ENCODE measurements at regions not wholly inside any gene's neighbourhood (a gene's known extent, or its start where the extent isn't known, plus 50 kb on each side); places are given as distances from the start of the nearest gene placed in this dataset.

GRCh38 chr6:137365707-137366437, 128.3 kb downstream of the OLIG3 start:
- Histone ChIP-seq H3K4me3 (ENCODE audit: low read depth, low read length) (no peak overlapping the region), H3K4me1 (ENCODE audit: control insufficient read depth, insufficient read depth, low read length) (no peaks in the 10 kb centered on the region), H3K27ac (ENCODE audit: extremely low read depth, low read depth, low read length) (no peak overlapping the region), H3K36me3 (ENCODE audit: control insufficient read depth in 2 of 2, insufficient read depth in 1 of 2, low read length in 2 of 2) (no peaks in the 10 kb centered on the region), H3K9me3 (ENCODE audit: control insufficient read depth, insufficient read depth, low read depth, low read length) (no peaks in the 10 kb centered on the region)
- POLR2A ChIA-PET: no interaction called here
- no peak for TF ChIP-seq SETDB1 (IDR thresholded peaks at IDR 0.05; ENCODE audit: insufficient read length, low read length)
- CTCF ChIA-PET: interaction anchor here (0.6 kb wide), 2 partner anchors 110 to 439 kb away, joined by 3 read pairs; no protein-coding TSS in a partner anchor

GRCh38 chr6:137363805-137364138, 130.4 kb downstream of the OLIG3 start:
- no peaks in the 10 kb centered on the region for H3K36me3 ChIP-seq (ENCODE audit: control insufficient read depth in 2 of 2, insufficient read depth in 1 of 2, low read length in 2 of 2)
- no peaks in the 10 kb centered on the region for H3K4me1 ChIP-seq (ENCODE audit: control insufficient read depth, insufficient read depth, low read length)
- TF ChIP-seq ZNF585B (tag by site-specific recombination; IDR thresholded peaks at IDR 0.05) (no peak), ZNF248 (tag by site-specific recombination; IDR thresholded peaks at IDR 0.05) (no peak), ZNF670 (tag by site-specific recombination; IDR thresholded peaks at IDR 0.05; ENCODE audit: low read depth) (no peak), ZBTB1 (tag by site-specific recombination; IDR thresholded peaks at IDR 0.05) (no peak), ZNF514 (tag by site-specific recombination; IDR thresholded peaks at IDR 0.05) (no peak), ZIC2 (tag by site-specific recombination; IDR thresholded peaks at IDR 0.05) (no peak), ZNF202 (tag by site-specific recombination; IDR thresholded peaks at IDR 0.05; ENCODE audit: borderline replicate concordance) (no peak), ZNF426 (tag by site-specific recombination; IDR thresholded peaks at IDR 0.05) (no peak), KLF17 (tag by site-specific recombination; IDR thresholded peaks at IDR 0.05) (no peak), BCL6B (tag by site-specific recombination; IDR thresholded peaks at IDR 0.05) (no peak), ZNF544 (tag by site-specific recombination; IDR thresholded peaks at IDR 0.05) (no peak), ZNF701 (tag by site-specific recombination; IDR thresholded peaks at IDR 0.05) (no peak), PBX3 (CRISPR knock-in tag; IDR thresholded peaks at IDR 0.05) (no peak), MEIS1 (CRISPR knock-in tag; IDR thresholded peaks at IDR 0.05; ENCODE audit: borderline replicate concordance) (no peak), ZNF843 (tag by site-specific recombination; IDR thresholded peaks at IDR 0.05) (no peak), ZSCAN5A (tag by site-specific recombination; IDR thresholded peaks at IDR 0.05) (no peak), ZNF513 (tag by site-specific recombination; IDR thresholded peaks at IDR 0.05) (no peak), ZNF366 (tag by site-specific recombination; conservative IDR thresholded peaks at IDR 0.05) (no peak)
- TF ChIP-seq, protein P1, sequence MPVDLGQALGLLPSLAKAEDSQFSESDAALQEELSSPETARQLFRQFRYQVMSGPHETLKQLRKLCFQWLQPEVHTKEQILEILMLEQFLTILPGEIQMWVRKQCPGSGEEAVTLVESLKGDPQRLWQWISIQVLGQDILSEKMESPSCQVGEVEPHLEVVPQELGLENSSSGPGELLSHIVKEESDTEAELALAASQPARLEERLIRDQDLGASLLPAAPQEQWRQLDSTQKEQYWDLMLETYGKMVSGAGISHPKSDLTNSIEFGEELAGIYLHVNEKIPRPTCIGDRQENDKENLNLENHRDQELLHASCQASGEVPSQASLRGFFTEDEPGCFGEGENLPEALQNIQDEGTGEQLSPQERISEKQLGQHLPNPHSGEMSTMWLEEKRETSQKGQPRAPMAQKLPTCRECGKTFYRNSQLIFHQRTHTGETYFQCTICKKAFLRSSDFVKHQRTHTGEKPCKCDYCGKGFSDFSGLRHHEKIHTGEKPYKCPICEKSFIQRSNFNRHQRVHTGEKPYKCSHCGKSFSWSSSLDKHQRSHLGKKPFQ (tag by site-specific recombination; IDR thresholded peaks at IDR 0.05): no peak
- TF ChIP-seq, protein P2, sequence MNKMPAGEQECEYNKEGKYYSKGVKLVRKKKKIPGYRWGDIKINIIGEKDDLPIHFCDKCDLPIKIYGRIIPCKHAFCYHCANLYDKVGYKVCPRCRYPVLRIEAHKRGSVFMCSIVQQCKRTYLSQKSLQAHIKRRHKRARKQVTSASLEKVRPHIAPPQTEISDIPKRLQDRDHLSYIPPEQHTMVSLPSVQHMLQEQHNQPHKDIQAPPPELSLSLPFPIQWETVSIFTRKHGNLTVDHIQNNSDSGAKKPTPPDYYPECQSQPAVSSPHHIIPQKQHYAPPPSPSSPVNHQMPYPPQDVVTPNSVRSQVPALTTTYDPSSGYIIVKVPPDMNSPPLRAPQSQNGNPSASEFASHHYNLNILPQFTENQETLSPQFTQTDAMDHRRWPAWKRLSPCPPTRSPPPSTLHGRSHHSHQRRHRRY (tag by site-specific recombination; IDR thresholded peaks at IDR 0.05): no peak
- POLR2A ChIA-PET: no interaction called here
- no peaks in the 10 kb centered on the region for H3K9me3 ChIP-seq (ENCODE audit: control insufficient read depth, insufficient read depth, low read depth, low read length)
- H3K4me3 ChIP-seq (ENCODE audit: low read depth, low read length): no peak overlapping the region
- no peak overlapping the region for H3K27ac ChIP-seq (ENCODE audit: extremely low read depth, low read depth, low read length)
- CTCF ChIA-PET: interaction anchor here (0.5 kb wide), 2 partner anchors 35 to 113 kb away, joined by 4 to 5 read pairs; no protein-coding TSS in a partner anchor
